ENCODE measurements at regions not wholly inside any gene's neighbourhood (a gene's known extent, or its start where the extent isn't known, plus 50 kb on each side); places are given as distances from the start of the nearest gene placed in this dataset.

DNA sequence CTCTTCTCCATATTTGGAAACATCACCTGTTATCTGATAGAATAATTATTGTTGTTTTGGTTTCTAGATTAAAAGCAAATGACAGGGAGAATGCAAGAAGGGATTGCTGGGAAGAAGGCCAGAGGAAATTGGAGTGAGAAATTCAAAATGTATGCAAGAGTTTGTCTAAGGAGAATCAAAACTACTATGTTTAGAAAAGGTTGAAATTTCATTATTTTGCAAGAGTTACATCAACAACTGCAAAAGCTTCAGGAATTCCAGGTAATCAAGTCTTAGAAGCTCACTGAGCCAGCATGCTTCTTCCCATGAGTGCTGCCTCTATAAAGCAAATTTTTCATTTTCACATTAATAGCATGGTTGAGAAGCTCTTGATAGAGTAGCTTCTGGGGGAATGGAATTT is 177.2 kb upstream of the GBE1 start:
- in situ Hi-C loops (cut with HindIII; ENCODE audit: low sequenced_read_pairs) = no loop called here

GRCh38 chr3:81936817-81937216 is 175.4 kb upstream of the GBE1 start:
- in situ Hi-C loops (cut with HindIII; ENCODE audit: low sequenced_read_pairs) = no loop called here

DNA sequence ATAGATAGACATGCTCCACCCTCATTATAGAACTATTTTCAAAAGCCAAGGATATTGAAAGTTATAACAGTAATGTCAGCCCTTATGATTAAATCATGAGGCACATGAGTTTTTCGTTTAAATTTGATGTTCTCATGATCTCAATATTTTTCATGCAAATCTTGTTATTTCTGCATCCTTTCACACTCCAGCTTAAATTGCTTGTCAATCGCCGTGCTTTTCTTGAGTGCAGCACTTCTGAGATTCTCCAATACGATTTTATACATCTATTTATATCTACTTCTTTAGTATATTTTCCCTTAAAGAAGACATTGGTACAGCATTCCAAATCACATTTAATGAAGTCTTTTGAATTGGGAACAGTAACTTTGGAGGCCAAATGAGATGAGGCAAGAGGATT is 171.2 kb upstream of the GBE1 start:
- in situ Hi-C loops (cut with HindIII; ENCODE audit: low sequenced_read_pairs) = no loop called here

GRCh38 chr3:81931265-81932251 is 170.1 kb upstream of the GBE1 start:
- in situ Hi-C loops (cut with HindIII; ENCODE audit: low sequenced_read_pairs) = no loop called here

- in situ Hi-C loops (cut with HindIII; ENCODE audit: low sequenced_read_pairs) = no loop called here
Measured at GRCh38 chr3:81929697-81930096, 168.3 kb upstream of the GBE1 start.

DNA sequence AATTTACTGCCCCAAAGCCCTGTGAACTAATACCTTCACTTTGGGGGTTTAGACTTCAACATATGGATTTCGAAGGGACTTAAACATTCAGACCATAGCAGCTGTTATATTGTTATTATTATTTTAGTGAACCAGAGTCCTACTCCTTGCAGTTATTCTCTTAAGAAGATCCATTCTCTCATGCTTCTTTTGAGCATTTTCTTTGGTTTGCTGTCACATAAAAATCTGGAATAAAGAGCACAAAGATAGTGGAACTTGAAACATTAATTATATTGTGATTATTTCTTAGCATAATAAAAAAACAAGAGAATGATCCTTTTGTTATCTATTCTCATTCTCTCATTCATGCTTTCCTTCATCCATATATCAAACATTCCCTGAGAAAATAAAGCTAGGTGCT is 166.4 kb upstream of the GBE1 start:
- in situ Hi-C loops (cut with HindIII; ENCODE audit: low sequenced_read_pairs) = no loop called here

- in situ Hi-C loops (cut with HindIII; ENCODE audit: low sequenced_read_pairs) = no loop called here
Measured at GRCh38 chr3:81925385-81925784, 163.9 kb upstream of the GBE1 start.

DNA sequence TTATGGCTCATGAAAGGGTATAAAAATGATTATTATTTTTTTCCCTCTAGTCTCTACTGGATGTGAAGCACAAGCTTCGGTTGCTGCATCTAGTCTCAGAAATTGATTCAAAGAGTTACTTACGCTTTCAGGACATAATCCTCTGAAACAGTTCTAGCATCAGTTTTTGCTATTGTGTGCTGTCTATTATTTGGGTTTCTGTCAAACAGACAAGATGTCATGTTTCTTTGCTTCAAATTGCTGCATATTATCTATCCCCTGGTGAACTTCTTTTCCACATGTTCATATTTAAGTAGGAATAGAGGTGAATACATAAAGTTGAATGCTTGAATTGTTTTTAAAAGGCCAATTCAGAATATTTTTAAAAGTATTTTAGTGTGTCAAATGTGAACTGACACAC is 161.6 kb upstream of the GBE1 start:
- in situ Hi-C loops (cut with HindIII; ENCODE audit: low sequenced_read_pairs) = no loop called here

GRCh38 chr3:81922404-81922803 is 161.0 kb upstream of the GBE1 start:
- in situ Hi-C loops (cut with HindIII; ENCODE audit: low sequenced_read_pairs) = no loop called here

DNA sequence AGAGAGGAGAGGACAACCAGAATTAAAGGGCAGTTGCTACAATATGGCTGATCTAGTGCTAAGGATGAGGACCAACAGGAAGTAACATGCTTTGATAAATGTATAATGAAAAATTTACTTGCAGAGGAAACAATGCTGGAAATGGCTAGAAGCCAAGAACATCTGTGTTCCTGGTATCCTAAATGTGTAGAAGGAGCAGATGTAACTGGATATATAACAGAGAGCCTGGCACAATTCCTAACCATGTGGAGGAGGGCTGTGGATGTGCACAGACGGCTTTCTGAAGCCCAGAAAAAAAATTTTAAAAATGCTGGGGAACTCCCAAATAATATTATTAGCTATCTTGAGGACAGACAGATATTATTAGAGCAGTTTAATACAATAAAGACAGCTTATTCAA is 159.4 kb upstream of the GBE1 start:
- in situ Hi-C loops (cut with HindIII; ENCODE audit: low sequenced_read_pairs) = no loop called here

GRCh38 chr3:81916890-81917289 is 155.4 kb upstream of the GBE1 start:
- in situ Hi-C loops (cut with HindIII; ENCODE audit: low sequenced_read_pairs) = no loop called here

GRCh38 chr3:81913886-81914663 is 152.6 kb upstream of the GBE1 start:
- in situ Hi-C loops (cut with HindIII; ENCODE audit: low sequenced_read_pairs) = no loop called here

GRCh38 chr3:81911221-81911620 is 149.8 kb upstream of the GBE1 start:
- in situ Hi-C loops (cut with HindIII; ENCODE audit: low sequenced_read_pairs) = no loop called here

DNA sequence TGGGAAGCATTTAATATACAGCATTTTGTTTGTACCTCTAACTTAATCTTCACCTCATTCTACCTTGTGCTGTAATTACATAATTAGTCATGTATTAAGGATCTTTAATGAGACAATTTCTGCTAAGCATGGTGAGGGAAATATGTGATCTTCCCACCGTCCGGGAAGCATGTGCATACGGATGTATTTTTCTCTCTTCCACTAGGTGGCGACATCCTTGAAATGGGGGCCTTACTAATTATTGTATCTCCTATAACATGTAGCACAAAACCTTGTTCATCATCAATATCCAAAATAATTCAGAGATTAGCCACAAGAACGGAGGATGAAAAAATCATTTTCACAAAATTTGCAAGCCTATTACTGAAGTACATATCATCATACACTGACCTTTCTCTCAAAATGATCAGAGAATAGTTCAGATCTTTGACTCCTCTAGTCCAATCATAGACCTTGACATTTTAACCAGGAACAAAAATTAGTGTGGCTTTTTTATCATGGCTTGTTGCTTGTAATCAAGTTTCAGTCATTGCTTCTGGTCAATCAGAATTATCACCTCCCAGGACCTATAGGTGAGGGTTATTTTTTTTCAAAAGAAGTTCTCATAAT is 148.9 kb upstream of the GBE1 start:
- in situ Hi-C loops (cut with HindIII; ENCODE audit: low sequenced_read_pairs) = no loop called here

DNA sequence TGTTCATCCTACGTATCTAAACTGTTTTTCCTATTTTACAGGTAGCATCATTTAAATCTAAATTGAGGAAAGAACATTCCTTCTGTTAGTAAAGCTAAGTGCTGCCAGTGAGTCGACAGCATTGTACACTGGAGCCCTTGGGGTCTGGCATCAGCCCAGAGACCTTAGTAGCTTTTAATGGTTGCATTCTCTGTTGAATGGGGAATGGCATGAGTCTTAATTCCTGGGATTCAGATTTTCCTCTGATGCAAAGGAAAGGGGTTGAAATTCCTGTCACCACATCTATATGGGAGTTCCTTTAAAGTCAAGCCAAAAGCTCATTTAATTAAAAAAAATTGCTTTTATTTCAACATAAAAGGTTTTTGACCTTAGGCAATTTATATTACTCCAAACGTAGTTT is 148.4 kb upstream of the GBE1 start:
- in situ Hi-C loops (cut with HindIII; ENCODE audit: low sequenced_read_pairs) = no loop called here

GRCh38 chr3:81908561-81908960 is 147.1 kb upstream of the GBE1 start:
- in situ Hi-C loops (cut with HindIII; ENCODE audit: low sequenced_read_pairs) = no loop called here

GRCh38 chr3:81898336-81898735 is 136.9 kb upstream of the GBE1 start:
- in situ Hi-C loops (cut with HindIII; ENCODE audit: low sequenced_read_pairs) = no loop called here

DNA sequence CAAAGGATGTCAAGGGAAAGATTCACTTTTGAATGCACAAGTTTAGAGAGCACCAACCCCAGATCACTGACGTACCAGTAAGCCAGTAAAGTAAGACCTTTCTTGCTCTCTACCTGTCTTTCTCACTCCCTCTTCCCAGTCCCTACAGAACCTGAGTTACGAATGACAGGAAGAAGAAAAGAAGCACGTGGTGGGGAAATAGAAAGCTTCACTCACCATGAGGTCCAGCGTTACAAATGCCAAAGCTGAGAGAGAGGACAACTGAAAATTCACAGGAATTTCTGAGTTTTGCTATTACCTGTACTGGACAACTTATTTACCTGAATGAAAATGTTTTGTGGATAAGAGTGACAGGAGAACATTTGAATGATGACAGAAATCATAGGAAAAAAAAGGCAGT is 133.2 kb upstream of the GBE1 start:
- in situ Hi-C loops (cut with HindIII; ENCODE audit: low sequenced_read_pairs) = no loop called here

GRCh38 chr3:81891055-81891895 is 129.8 kb upstream of the GBE1 start:
- in situ Hi-C loops (cut with HindIII; ENCODE audit: low sequenced_read_pairs) = no loop called here

DNA sequence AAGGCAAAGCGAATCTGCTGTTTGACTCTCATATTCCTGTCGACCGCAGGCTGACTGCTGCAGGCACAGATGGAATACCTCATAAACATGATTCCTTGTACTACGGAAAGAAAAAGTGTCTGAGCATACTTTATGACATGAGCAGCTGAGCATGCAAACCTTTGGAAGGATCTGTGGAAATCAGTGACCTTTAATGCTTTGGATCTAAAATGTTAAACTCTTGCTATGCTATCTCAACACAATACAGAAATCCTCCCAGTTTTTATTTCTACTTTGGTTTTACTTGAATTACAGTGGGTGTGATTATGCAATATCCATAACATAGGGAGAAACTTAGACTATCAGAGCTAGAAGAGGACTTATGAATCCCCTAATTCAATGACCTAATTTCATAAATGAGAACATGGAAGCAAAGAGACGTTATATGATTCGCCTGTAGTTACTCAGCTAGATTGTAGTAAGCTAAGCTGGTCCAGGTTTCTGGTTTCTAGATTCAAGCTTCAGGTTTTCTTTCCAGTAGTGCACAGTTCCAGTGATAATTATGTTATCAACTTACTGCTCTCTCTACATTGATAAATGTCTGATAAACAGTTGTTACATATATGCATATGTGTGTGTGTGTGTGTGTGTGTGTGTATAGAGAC is 127.6 kb upstream of the GBE1 start:
- in situ Hi-C loops (cut with HindIII; ENCODE audit: low sequenced_read_pairs) = no loop called here

Data from DLD1 (cell line).